Neural crest cell (in vitro differentiated cells): ENCODE measurements at regions not wholly inside any gene's neighbourhood (a gene's known extent, or its start where the extent isn't known, plus 50 kb on each side); places are given as distances from the start of the nearest gene placed in this dataset.

ENCODE experiments used
- DNase-seq: peaks from one replicate; pipeline ENCODE4 v3.0.0; 2021; ENCODE audit warnings: low read depth, mixed read lengths, low spot score
- H3K27ac Mint-ChIP-seq: one replicate; pipeline ENCODE4 v1.8.0; 2021; ENCODE audit warnings: mild to moderate bottlenecking, mixed read lengths; ENCODE audit not compliant: unreplicated experiment
- H3K27me3 Mint-ChIP-seq: 2 replicates; pipeline ENCODE4 v1.8.0; 2021; ENCODE audit warnings: low read depth, mild to moderate bottlenecking, mixed read lengths
- H3K36me3 Mint-ChIP-seq: 2 replicates; pipeline ENCODE4 v1.8.0; 2021; ENCODE audit warnings: low read depth, mild to moderate bottlenecking, mixed read lengths
- H3K4me1 Mint-ChIP-seq: 2 replicates; pipeline ENCODE4 v1.8.0; 2021; ENCODE audit warnings: mixed read lengths
- H3K4me3 Mint-ChIP-seq: one replicate; pipeline ENCODE4 v1.8.0; 2021; ENCODE audit warnings: mild to moderate bottlenecking, mixed read lengths
- H3K9me3 Mint-ChIP-seq: 2 replicates; pipeline ENCODE4 v1.8.0; 2021; ENCODE audit warnings: mixed read lengths
- TF ChIP-seq, protein P1 (sequence below): fragments of 200-600 bp; sonication (generic); conservative IDR thresholded peaks from 2 replicates; pipeline ENCODE4 v1.5.0; 2021; ENCODE audit warnings: antibody characterized with exemption, mild to moderate bottlenecking

GRCh38 chr12:19833775-19834501 is 394.6 kb downstream of the AEBP2 start:
- Mint-ChIP-seq H3K27ac (no peak overlapping the region), H3K27me3 (no peaks in the 10 kb centered on the region), H3K9me3 (peaks cover 2% of the 10 kb centered on the region)

DNA sequence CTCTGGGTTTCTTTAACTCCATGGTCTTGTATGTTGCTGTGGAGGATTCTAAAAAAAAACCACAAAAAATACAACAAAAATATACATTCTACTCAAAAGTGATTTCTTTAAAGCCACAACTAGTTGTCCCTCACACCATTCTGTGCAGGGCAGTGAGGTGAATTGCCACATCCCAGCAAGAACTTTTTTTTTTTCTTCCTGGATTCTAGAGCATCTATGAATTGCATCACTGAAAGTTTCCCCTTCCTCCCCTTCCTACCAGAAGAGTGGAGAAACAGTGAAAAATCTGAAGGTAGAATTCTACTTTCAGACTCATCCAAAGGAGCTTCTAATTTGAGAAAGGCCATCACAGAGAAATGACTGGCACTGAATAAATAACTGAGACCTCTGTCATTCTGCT is 395.3 kb downstream of the AEBP2 start:
- Mint-ChIP-seq H3K27me3 (no peaks in the 10 kb centered on the region), H3K9me3 (peaks cover 2% of the 10 kb centered on the region), H3K4me3 (no peak overlapping the region), H3K4me1 (no peaks in the 10 kb centered on the region), H3K36me3 (no peaks in the 10 kb centered on the region), H3K27ac (no peak overlapping the region)
- no peak for DNase-seq
- TF ChIP-seq, protein P1, sequence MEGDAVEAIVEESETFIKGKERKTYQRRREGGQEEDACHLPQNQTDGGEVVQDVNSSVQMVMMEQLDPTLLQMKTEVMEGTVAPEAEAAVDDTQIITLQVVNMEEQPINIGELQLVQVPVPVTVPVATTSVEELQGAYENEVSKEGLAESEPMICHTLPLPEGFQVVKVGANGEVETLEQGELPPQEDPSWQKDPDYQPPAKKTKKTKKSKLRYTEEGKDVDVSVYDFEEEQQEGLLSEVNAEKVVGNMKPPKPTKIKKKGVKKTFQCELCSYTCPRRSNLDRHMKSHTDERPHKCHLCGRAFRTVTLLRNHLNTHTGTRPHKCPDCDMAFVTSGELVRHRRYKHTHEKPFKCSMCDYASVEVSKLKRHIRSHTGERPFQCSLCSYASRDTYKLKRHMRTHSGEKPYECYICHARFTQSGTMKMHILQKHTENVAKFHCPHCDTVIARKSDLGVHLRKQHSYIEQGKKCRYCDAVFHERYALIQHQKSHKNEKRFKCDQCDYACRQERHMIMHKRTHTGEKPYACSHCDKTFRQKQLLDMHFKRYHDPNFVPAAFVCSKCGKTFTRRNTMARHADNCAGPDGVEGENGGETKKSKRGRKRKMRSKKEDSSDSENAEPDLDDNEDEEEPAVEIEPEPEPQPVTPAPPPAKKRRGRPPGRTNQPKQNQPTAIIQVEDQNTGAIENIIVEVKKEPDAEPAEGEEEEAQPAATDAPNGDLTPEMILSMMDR = no peak

More at GRCh38 chr12:19833775-19834501, 394.6 kb downstream of the AEBP2 start:
- no peaks in the 10 kb centered on the region for H3K4me1 Mint-ChIP-seq
- no peaks in the 10 kb centered on the region for H3K36me3 Mint-ChIP-seq
- TF ChIP-seq, protein P1 = no peak
- no peak for DNase-seq
- no peak overlapping the region for H3K4me3 Mint-ChIP-seq

- no peaks in the 10 kb centered on the region for H3K27me3 Mint-ChIP-seq
Observed at GRCh38 chr12:19836056-19836455, 396.8 kb downstream of the AEBP2 start.

DNA sequence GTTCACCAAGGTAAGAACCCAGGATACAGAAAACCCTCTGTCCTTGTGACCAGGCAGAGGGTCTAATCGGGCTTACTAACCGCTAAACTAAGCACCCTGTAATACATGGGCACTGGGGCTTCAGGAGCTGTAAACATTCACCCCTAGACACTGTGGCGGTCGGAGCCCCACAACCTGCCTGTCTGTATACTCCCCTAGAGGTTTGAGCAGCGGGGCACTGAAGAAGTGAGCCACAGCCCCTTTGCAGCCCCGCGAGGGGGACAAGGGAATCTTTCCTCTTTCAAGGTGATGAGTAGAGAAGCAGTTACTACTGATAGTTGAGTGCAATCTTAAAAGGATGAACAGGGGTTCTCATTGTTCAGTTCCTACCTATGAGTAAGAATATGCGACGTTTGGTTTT is 397.2 kb downstream of the AEBP2 start:
- H3K4me1 Mint-ChIP-seq = no peaks in the 10 kb centered on the region
- DNase-seq = no peak
- H3K27ac Mint-ChIP-seq = no peak overlapping the region
- TF ChIP-seq, protein P1 = no peak
- H3K36me3 Mint-ChIP-seq = no peaks in the 10 kb centered on the region
- no peak overlapping the region for H3K4me3 Mint-ChIP-seq
- H3K9me3 Mint-ChIP-seq = peaks cover 2% of the 10 kb centered on the region
- no peaks in the 10 kb centered on the region for H3K27me3 Mint-ChIP-seq

More at GRCh38 chr12:19836056-19836455, 396.8 kb downstream of the AEBP2 start:
- Mint-ChIP-seq H3K27ac (no peak overlapping the region), H3K36me3 (no peaks in the 10 kb centered on the region), H3K9me3 (peaks cover 2% of the 10 kb centered on the region), H3K4me3 (no peak overlapping the region), H3K4me1 (no peaks in the 10 kb centered on the region)
- DNase-seq = no peak
- TF ChIP-seq, protein P1 = no peak

DNA sequence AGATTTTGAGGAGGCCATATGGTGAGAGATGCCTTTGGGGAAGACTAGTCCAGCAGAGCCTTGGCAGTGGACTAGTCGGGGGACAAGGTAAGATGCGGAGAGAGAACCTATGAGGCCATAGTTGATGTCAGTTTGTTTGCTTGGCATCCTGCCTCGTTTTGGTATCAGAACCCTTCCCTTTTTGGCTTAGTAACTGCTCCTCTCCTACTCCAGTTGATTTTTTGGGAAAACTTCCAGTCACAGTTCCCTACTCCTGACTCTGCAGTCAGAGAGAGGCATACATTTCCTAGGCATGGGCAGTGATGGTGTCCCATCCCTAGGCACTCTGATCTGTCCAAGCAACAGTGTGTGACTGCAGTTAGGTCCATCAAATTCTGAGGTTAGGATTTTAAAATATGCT is 398.3 kb downstream of the AEBP2 start:
- Mint-ChIP-seq H3K36me3 (no peaks in the 10 kb centered on the region), H3K4me3 (no peak overlapping the region), H3K4me1 (no peaks in the 10 kb centered on the region), H3K27ac (no peak overlapping the region), H3K9me3 (peaks cover 2% of the 10 kb centered on the region), H3K27me3 (no peaks in the 10 kb centered on the region)
- TF ChIP-seq, protein P1 = no peak
- no peak for DNase-seq
